Activated CD8-positive, alpha-beta memory T cell treated with anti-CD3 and anti-CD28 coated beads, Interleukin-2, amount 10 ng/mL, durations not matched to agents 7 days and 5 days (primary cell): ENCODE measurements at regions not wholly inside any gene's neighbourhood (a gene's known extent, or its start where the extent isn't known, plus 50 kb on each side); places are given as distances from the start of the nearest gene placed in this dataset.

Experiments used
- ATAC-seq: fragments of 150-1000 bp; cut with Tn5 transposase; one replicate; pipeline ENCODE4 v1.10.0; 2021; ENCODE audit warnings: moderate library complexity
- CTCF ChIA-PET: fragments of 350-600 bp; sonication (Branson Sonifier 250); formaldehyde crosslinking; loops from one replicate; lab custom pipeline; 2021; ENCODE audit warnings: antibody characterized with exemption; lab: Charles Lee
- DNase-seq: peaks from one replicate; pipeline ENCODE4 v3.0.0-alpha.2; 2020
- H3K27ac Mint-ChIP-seq: one replicate; pipeline ENCODE4 v1.8.0; 2021; ENCODE audit warnings: mild to moderate bottlenecking, mixed read lengths
- H3K27me3 Mint-ChIP-seq: one replicate; pipeline ENCODE4 v1.8.0; 2021; ENCODE audit warnings: mixed read lengths
- H3K36me3 Mint-ChIP-seq: one replicate; pipeline ENCODE4 v1.8.0; 2021; ENCODE audit warnings: mild to moderate bottlenecking, mixed read lengths
- H3K4me1 Mint-ChIP-seq: one replicate; pipeline ENCODE4 v1.8.0; 2021; ENCODE audit warnings: mixed read lengths
- H3K4me3 Mint-ChIP-seq: one replicate; pipeline ENCODE4 v1.8.0; 2021; ENCODE audit warnings: mild to moderate bottlenecking, moderate library complexity, mixed read lengths
- H3K9me3 Mint-ChIP-seq: one replicate; pipeline ENCODE4 v1.8.0; 2022; ENCODE audit warnings: low read depth, mixed read lengths

GRCh38 chr5:111582993-111583601 lies 70.8 kb upstream of the STARD4 start:
- Mint-ChIP-seq H3K9me3 (no peaks in the 10 kb centered on the region), H3K36me3 (no peaks in the 10 kb centered on the region), H3K4me3 (no peak overlapping the region), H3K4me1 (peaks cover 4% of the 10 kb centered on the region), H3K27ac (no peak overlapping the region), H3K27me3 (peaks cover 14% of the 10 kb centered on the region)
- CTCF ChIA-PET: no interaction called here
- DNase-seq (no peak), ATAC-seq (no peak)

GRCh38 chr5:111582451-111582850 lies 70.1 kb upstream of the STARD4 start:
- H3K9me3 Mint-ChIP-seq: no peaks in the 10 kb centered on the region
- H3K36me3 Mint-ChIP-seq: no peaks in the 10 kb centered on the region
- DNase-seq (no peak), ATAC-seq (no peak)
- no peak overlapping the region for H3K27ac Mint-ChIP-seq
- CTCF ChIA-PET: no interaction called here
- peaks cover 10% of the 10 kb centered on the region for H3K27me3 Mint-ChIP-seq
- peaks cover 4% of the 10 kb centered on the region for H3K4me1 Mint-ChIP-seq
- no peak overlapping the region for H3K4me3 Mint-ChIP-seq

GRCh38 chr5:111580956-111581355 lies 68.6 kb upstream of the STARD4 start:
- CTCF ChIA-PET: no interaction called here
- Mint-ChIP-seq H3K36me3 (no peaks in the 10 kb centered on the region), H3K27ac (no peak overlapping the region), H3K4me3 (no peak overlapping the region), H3K9me3 (no peaks in the 10 kb centered on the region), H3K27me3 (peaks cover 9% of the 10 kb centered on the region), H3K4me1 (peaks cover 4% of the 10 kb centered on the region)
- DNase-seq: no peak
- ATAC-seq: no peak

- Mint-ChIP-seq H3K4me3 (no peak overlapping the region), H3K27me3 (peaks cover 12% of the 10 kb centered on the region), H3K9me3 (no peaks in the 10 kb centered on the region), H3K27ac (no peak overlapping the region), H3K36me3 (no peaks in the 10 kb centered on the region), H3K4me1 (no peaks in the 10 kb centered on the region)
- CTCF ChIA-PET: no interaction called here
- DNase-seq (no peak), ATAC-seq (no peak)
These were observed 62.0 kb upstream of the STARD4 start for GRCh38 chr5:111574311-111574710.

- no peaks in the 10 kb centered on the region for H3K36me3 Mint-ChIP-seq
- no peaks in the 10 kb centered on the region for H3K9me3 Mint-ChIP-seq
- H3K4me1 Mint-ChIP-seq: no peaks in the 10 kb centered on the region
- ATAC-seq (no peak), DNase-seq (no peak)
- peaks cover 13% of the 10 kb centered on the region for H3K27me3 Mint-ChIP-seq
- CTCF ChIA-PET: no interaction called here
- H3K4me3 Mint-ChIP-seq: no peak overlapping the region
- H3K27ac Mint-ChIP-seq: no peak overlapping the region
These were observed 60.2 kb upstream of the STARD4 start for GRCh38 chr5:111572561-111572960.

- Mint-ChIP-seq H3K4me1 (no peaks in the 10 kb centered on the region), H3K36me3 (no peaks in the 10 kb centered on the region), H3K27me3 (peaks cover 16% of the 10 kb centered on the region), H3K4me3 (no peak overlapping the region), H3K27ac (no peak overlapping the region), H3K9me3 (no peaks in the 10 kb centered on the region)
- DNase-seq (no peak), ATAC-seq (no peak)
- CTCF ChIA-PET: interaction anchor here (1.2 to 1.5 kb wide), 2 partner anchors 11 to 17 kb away, joined by 3 to 5 read pairs; no protein-coding TSS in a partner anchor
These were observed 50.9 kb upstream of the STARD4 start for GRCh38 chr5:111563031-111563822.

GRCh38 chr5:111562561-111562960 lies 50.2 kb upstream of the STARD4 start:
- Mint-ChIP-seq H3K9me3 (no peaks in the 10 kb centered on the region), H3K27me3 (peaks cover 18% of the 10 kb centered on the region), H3K36me3 (no peaks in the 10 kb centered on the region), H3K4me3 (no peak overlapping the region), H3K4me1 (no peaks in the 10 kb centered on the region), H3K27ac (no peak overlapping the region)
- no peak for ATAC-seq
- DNase-seq: no peak
- CTCF ChIA-PET: interaction anchor here (1.2 to 1.5 kb wide), 2 partner anchors 10 to 16 kb away, joined by 3 to 5 read pairs; no protein-coding TSS in a partner anchor
